K562 (cell line): ENCODE measurements at regions not wholly inside any gene's neighbourhood (a gene's known extent, or its start where the extent isn't known, plus 50 kb on each side); places are given as distances from the start of the nearest gene placed in this dataset.
A peak's percentile ranks its signal among the peaks of the same experiment; 100 is the strongest.

Experiments
- ATAC-seq: fragments of 200-7000 bp; cut with Tn5 transposase; 3 replicates; pipeline ENCODE4 v1.9.1; 2020; ENCODE audit warnings: moderate library complexity
- BruUV-seq: library from RNA; stranded (reverse); fragments of 400-500 nt; replicated peaks from 2 replicates; lab custom pipeline; 2021; lab: Mats Ljungman, UMichigan
- CTCF ChIA-PET: fragments of 300-600 bp; formaldehyde crosslinking; extraction: SDS; loops from one replicate; lab custom pipeline; 2021; ENCODE audit warnings: low intra/inter-chr PET ratio; lab: Yijun Ruan, JAX
- POLR2A ChIA-PET: fragments of 300-600, 350-650 bp; sonication (Branson Sonifier 250); formaldehyde crosslinking; extraction: SDS; loops from one replicate; lab custom pipeline; 2021; ENCODE audit warnings: antibody characterized with exemption, inconsistent platforms; lab: Yijun Ruan, JAX
- DNase-seq, 4 experiments: peaks; one replicate each; pipeline versions ENCODE4 v3.0.0 to v3.0.0-alpha.2; 2011 to 2018; ENCODE audit warnings: low spot score in 3 of 4, mixed read lengths in 3 of 4; ENCODE audit errors: extremely low read depth in 1 of 4
- FAIRE-seq: peaks from 2 replicates; lab custom pipeline; 2011; peaks lifted over from hg19 to GRCh38; lab: Jason Lieb, UNC
- H2AFZ ChIP-seq: 2 replicates; pipeline ENCODE4 v1.6.0; 2011; ENCODE audit warnings: low read depth, low read length, control low read depth, inconsistent platforms
- H3K27ac ChIP-seq: fragments of 200-600 bp; 3 replicates; pipeline ENCODE4 v1.8.0; 2011; ENCODE audit warnings: low read depth, mild to moderate bottlenecking, control low read depth, inconsistent platforms, low read length, moderate library complexity, mixed read lengths; ENCODE audit errors: extremely low read depth
- H3K27me3 ChIP-seq, 2 experiments: fragments of 300-600 bp in 1 of 2; 2 replicates in 1 of 2; 3 replicates in 1 of 2; pipeline versions ENCODE4 v1.6.0 to v1.8.0; 2011; ENCODE audit warnings: inconsistent platforms in 2 of 2, low read length in 2 of 2, mild to moderate bottlenecking in 1 of 2, mixed read lengths in 1 of 2, moderate library complexity in 1 of 2; ENCODE audit not compliant: control insufficient read depth in 2 of 2, insufficient read depth in 2 of 2
- H3K36me3 ChIP-seq: fragments of 300-600 bp; 3 replicates; pipeline ENCODE4 v1.8.0; 2011; ENCODE audit warnings: mild to moderate bottlenecking, low read length, inconsistent platforms; ENCODE audit not compliant: control insufficient read depth, insufficient read depth
- H3K4me1 ChIP-seq, 2 experiments: fragments of 200-600 bp in 1 of 2; replicated peaks in 1 of 2; 2 replicates in 1 of 2; 3 replicates in 1 of 2; pipeline versions ENCODE4 v1.5.1 to v1.8.0; 2011; ENCODE audit warnings: inconsistent platforms in 2 of 2, low read length in 2 of 2, mild to moderate bottlenecking in 1 of 2, mixed read lengths in 1 of 2, moderate library complexity in 1 of 2; ENCODE audit not compliant: control insufficient read depth in 2 of 2, insufficient read depth in 2 of 2
- H3K4me2 ChIP-seq: 2 replicates; pipeline ENCODE4 v1.6.1; 2011; ENCODE audit warnings: low read length, control low read depth, inconsistent platforms, mixed read lengths; ENCODE audit not compliant: insufficient read depth
- H3K4me3 ChIP-seq: fragments of 200-600 bp; sonication (generic), shearing (Covaris generic); 2 replicates; pipeline ENCODE4 v1.5.1; 2016; ENCODE audit warnings: control low read depth, inconsistent platforms
- H3K79me2 ChIP-seq: fragments of 200-600 bp; 3 replicates; pipeline ENCODE4 v1.8.0; 2011; ENCODE audit warnings: low read length, inconsistent platforms; ENCODE audit not compliant: control insufficient read depth, insufficient read depth
- H3K9ac ChIP-seq, 2 experiments: 2 replicates each; pipeline versions ENCODE4 v1.6.0 to v1.6.1; 2011; ENCODE audit warnings: low read depth in 2 of 2, low read length in 2 of 2, control low read depth in 1 of 2, inconsistent platforms in 1 of 2, mild to moderate bottlenecking in 1 of 2, mixed read lengths in 1 of 2; ENCODE audit not compliant: insufficient read depth in 1 of 2
- H3K9me1 ChIP-seq: one replicate; pipeline ENCODE4 v1.6.0; 2011; ENCODE audit warnings: inconsistent platforms, mild to moderate bottlenecking, low read length, moderate library complexity; ENCODE audit not compliant: control insufficient read depth, insufficient read depth
- H3K9me3 ChIP-seq: replicated peaks from 2 replicates; pipeline ENCODE4 v1.5.1; 2011; ENCODE audit warnings: low read depth, low read length, inconsistent platforms; ENCODE audit not compliant: control insufficient read depth, insufficient read depth
- H4K20me1 ChIP-seq: replicated peaks from 2 replicates; pipeline ENCODE4 v1.6.1; 2011; ENCODE audit warnings: low read length, inconsistent platforms, mixed read lengths; ENCODE audit not compliant: control insufficient read depth, insufficient read depth
- C11orf30 ChIP-seq: fragments of 450-650 bp; IDR thresholded peaks from 2 replicates; pipeline ENCODE4 v1.6.1; 2016; ENCODE audit warnings: low read depth, mild to moderate bottlenecking
- CBFB ChIP-seq: sonication (generic); formaldehyde crosslinking; IDR thresholded peaks from 2 replicates; pipeline ENCODE4 v1.4.0; 2020; ENCODE audit warnings: mild to moderate bottlenecking, missing genetic modification reagents
- CREB5 ChIP-seq: fragments of 250-450 bp; sonication (Bioruptor Pico); IDR thresholded peaks from 2 replicates; pipeline ENCODE4 v1.5.0; 2020; ENCODE audit warnings: mild to moderate bottlenecking
- CXXC5 ChIP-seq: fragments of 250-450 bp; sonication (Bioruptor Pico); IDR thresholded peaks from 2 replicates; pipeline ENCODE4 v1.8.0; 2022; ENCODE audit warnings: inconsistent platforms, mild to moderate bottlenecking, moderate library complexity
- HDGF ChIP-seq: fragments of 450-650 bp; IDR thresholded peaks from 2 replicates; pipeline ENCODE4 v1.6.1; 2016
- MAFF ChIP-seq: IDR thresholded peaks from 2 replicates; pipeline ENCODE4 v1.6.1; 2012; ENCODE audit warnings: low read length, improper control_type of control experiment
- MAFG ChIP-seq: fragments of 450-650 bp; conservative IDR thresholded peaks from 2 replicates; pipeline ENCODE4 v1.6.1; 2016; ENCODE audit warnings: missing genetic modification characterization, missing compliant biosample characterization
- MTA1 ChIP-seq: fragments of 450-650 bp; IDR thresholded peaks from 2 replicates; pipeline ENCODE4 v1.6.1; 2017; ENCODE audit warnings: borderline replicate concordance
- NFE2L1 ChIP-seq: fragments of 450-650 bp; IDR thresholded peaks from 2 replicates; pipeline ENCODE4 v1.6.1; 2016; ENCODE audit warnings: missing genetic modification characterization, low read depth, mild to moderate bottlenecking, missing compliant biosample characterization, moderate library complexity, borderline replicate concordance
- ZBTB34 ChIP-seq: fragments of 250-450 bp; sonication (Bioruptor Pico); IDR thresholded peaks from 2 replicates; pipeline ENCODE4 v1.8.0; 2021; ENCODE audit warnings: mild to moderate bottlenecking, moderate library complexity
- ZNF316 ChIP-seq: fragments of 450-650 bp; IDR thresholded peaks from 2 replicates; pipeline ENCODE4 v1.6.1; 2016
- ZSCAN29 ChIP-seq: fragments of 450-650 bp; IDR thresholded peaks from 2 replicates; pipeline ENCODE4 v1.6.1; 2017
- WGBS: fragments of 100-300 bp; shearing (Covaris generic); methylation state at CpG from one replicate; pipeline ENCODE4 v1.1.6; 2016; ENCODE audit warnings: low coverage, mixed read lengths; ENCODE audit not compliant: insufficient coverage; ENCODE audit errors: missing lambda C conversion rate; 5-methylcytosine and 5-hydroxymethylcytosine counted together
- in situ Hi-C: fragments of 300-500 bp; cut with MboI; formaldehyde crosslinking; loops from 4 replicates; pipeline ENCODE4 v1.15.0; 2018; ENCODE audit warnings: inconsistent platforms, mixed read lengths
- intact Hi-C: fragments of 100-400 bp; cut with micrococcal nuclease; formaldehyde crosslinking; loops from 2 replicates; pipeline ENCODE4 v1.14.2; 2022

GRCh38 chr15:25620466-25620865 is 181.6 kb upstream of the UBE3A start:
- intact Hi-C loops (no loop called here), in situ Hi-C loops (no loop called here)
- H3K36me3 ChIP-seq: no peaks in the 10 kb centered on the region
- POLR2A ChIA-PET: no interaction called here
- BruUV-seq: no TSS peak
- no peak overlapping the region for H2AFZ ChIP-seq
- FAIRE-seq: no peak
- H3K79me2 ChIP-seq: no peaks in the 10 kb centered on the region
- no peak for ATAC-seq
- CTCF ChIA-PET: no interaction called here
- no peaks in the 10 kb centered on the region for H3K4me1 ChIP-seq
- no peaks in the 10 kb centered on the region for H3K9me3 ChIP-seq
- no peaks in the 10 kb centered on the region for H4K20me1 ChIP-seq
- H3K9me1 ChIP-seq: no peaks in the 10 kb centered on the region
- H3K27ac ChIP-seq: no peak overlapping the region
- WGBS: 0% methylated on average over 4 of the region's 4 CpGs
- TF ChIP-seq HDGF (no peak), CREB5 (CRISPR knock-in tag) (no peak), MAFG (peak; percentile 57; the same call in 1 of the 2 replicates), ZNF316 (peak; percentile 55), NFE2L1 (tag) (0 out of 2 replicates have a peak, but pooled peaks have one; percentile 23), MAFF (peak; percentile 26; the same call in 1 of the 2 replicates), CBFB (CRISPR knock-in tag) (no peak), C11orf30 (0 out of 2 replicates have a peak, but pooled peaks have one; percentile 17), ZSCAN29 (no peak), MTA1 (no peak), CXXC5 (CRISPR knock-in tag) (no peak), ZBTB34 (no peak)
- H3K9ac ChIP-seq: no peak overlapping the region
- DNase-seq: no peak
- peaks cover 2 to 12% of the 10 kb centered on the region in 2 experiments; a peak in 2 of 5 replicates for H3K27me3 ChIP-seq
- no peak overlapping the region for H3K4me2 ChIP-seq
- no peak overlapping the region for H3K4me3 ChIP-seq
